GM19397 (cell line): ENCODE measurements at regions not wholly inside any gene's neighbourhood (a gene's known extent, or its start where the extent isn't known, plus 50 kb on each side); places are given as distances from the start of the nearest gene placed in this dataset.
"Not testable (repeated sequence)": the region's sequence is repeated elsewhere in the genome, so short reads cannot be mapped to it uniquely, and the experiment has no call there.

Experiments used
- ATAC-seq: cut with Tn5 transposase; IDR thresholded peaks from one replicate; pipeline ENCODE4 v1.9.1; 2021; ENCODE audit warnings: mild to moderate bottlenecking, moderate library complexity; ENCODE audit not compliant: unreplicated experiment

DNA sequence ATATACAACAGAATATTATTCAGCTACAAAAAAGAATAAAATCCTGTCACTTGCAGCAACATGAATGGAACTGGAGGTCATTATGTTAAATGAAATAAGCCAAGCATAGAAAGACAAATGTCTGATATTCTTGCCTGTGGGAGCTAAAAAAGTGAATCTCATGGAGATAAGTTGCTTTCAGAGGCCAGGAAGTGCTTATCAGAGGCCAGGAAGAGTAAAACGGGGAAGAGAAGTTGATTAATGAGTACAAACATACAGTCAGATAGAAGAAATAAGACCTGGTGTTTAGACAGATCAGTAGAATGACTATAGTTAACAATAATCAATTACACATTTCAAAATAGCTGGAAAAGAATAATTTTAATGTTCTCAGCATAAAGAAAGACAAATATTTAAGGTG is 54.4 kb upstream of the CPHXL start:
- no peak for ATAC-seq

DNA sequence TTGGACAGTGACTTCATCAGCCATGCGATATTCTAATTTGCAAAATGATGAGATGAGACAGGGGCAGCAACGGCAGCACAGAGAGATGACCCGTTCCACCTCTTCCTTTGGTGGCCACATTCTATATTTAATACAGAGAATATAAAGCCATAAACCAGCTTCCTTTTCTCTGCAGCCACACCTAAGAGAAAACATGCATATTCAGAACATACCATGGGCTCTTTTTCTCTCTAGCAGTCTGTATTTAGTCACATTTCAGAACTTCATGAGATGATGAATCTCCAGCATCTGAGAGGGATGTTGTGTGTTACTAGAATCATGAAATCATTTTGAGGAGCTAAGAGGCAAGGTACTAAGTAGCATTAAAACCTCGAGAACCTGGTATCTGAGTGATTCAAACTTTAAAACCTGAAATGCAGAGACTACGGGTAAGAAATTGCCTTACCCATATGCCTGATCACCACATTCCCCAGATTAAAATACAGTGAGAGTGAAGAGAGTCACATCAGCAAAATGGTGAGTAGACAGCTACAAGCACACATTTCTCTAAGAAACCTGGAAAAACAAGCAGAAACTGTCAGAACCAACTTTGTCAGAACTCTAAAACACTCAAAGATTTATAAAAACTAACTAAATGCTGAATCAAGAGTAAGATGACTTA is 55.5 kb upstream of the CPHXL start:
- ATAC-seq, result no peak

DNA sequence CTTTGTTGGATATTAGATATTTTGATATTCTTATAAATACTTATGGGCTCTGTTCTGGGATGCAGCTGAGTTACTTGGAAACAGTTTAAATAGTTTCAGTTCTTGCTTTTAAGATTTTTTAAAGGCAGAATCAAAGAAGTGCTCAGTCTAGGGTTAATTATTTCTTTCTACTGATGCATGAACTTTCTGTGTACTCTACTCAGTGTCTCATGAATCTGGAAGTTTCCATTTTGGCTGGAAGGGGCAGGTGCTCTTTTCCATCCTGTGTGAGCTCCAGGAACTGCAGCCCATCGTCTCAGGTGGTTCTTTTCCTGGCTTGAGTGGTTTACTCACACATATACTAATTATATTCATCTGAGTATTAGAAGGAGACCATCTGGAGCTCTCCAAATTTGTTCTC is 61.1 kb upstream of the CPHXL start:
- peak; percentile 48 for ATAC-seq

DNA sequence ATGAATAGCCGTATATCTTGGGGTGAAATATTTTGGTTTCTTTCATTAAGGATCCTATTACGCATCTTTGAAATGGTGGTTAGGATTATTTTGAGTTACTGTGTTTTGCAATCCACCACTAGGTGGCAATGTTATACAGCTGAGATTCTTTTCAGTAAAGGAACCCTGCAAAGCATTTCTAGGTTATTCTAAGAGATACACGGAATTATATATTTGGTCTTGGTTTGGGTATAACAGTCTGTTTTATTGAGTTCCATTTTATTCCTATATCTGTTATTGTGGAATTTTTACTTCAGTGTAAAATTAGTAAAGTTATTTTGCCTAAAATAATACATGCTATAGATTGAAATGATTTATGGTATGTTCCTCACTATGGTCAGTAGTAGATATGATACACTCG is 62.9 kb upstream of the CPHXL start:
- ATAC-seq, result no peak

DNA sequence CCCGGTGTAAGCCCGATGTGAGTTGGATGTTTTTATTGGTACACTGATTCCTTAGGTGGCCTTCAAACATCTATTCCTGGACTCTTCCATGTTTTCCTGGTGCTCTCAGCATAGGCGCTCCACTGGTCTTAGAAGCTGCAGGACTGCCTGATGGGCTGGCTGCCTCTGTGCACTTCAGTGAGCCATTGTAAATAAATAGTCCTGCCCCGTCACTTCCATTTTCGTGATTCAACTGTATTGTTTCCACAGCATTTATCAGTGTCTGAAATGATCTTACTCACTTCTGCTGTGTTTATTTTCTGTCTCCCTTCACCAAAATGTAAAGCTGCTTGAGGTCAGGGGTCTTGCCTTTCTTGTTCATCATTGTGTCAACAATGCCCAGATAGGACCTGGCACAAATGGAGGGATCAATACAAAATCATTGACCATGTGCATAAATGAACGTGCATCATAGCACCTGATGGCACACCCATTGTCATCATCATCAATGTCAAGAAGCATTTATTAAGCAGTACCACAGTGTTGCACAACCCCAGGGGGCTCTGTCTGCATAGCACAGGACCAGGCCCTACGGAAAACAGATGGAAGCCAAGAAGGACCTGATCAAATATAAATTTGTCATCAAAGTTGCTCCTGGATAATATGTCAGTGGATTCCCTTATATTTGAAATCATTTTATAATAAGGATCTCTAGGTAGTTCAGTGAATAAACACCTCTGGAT is 66.6 kb upstream of the CPHXL start:
- ATAC-seq, result no peak

DNA sequence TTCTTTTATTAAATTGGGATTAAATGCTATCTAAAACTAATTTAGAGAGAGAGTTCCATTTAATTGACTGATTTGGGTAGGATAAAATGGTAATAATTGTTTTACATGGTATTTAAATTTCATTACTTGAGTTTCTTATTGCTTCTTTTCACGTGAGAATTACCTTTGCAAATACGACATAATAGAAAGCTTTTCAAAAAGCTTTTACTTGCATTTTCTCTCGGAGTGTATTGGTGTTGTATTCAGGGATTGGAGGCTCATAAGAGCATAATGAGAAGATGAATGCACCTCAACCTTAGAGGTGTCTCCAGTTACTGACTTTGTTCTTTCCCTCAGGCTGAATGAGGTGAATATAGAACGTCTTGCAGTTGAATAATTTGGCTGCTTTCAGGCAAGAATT is 67.4 kb upstream of the CPHXL start:
- ATAC-seq, result no peak

DNA sequence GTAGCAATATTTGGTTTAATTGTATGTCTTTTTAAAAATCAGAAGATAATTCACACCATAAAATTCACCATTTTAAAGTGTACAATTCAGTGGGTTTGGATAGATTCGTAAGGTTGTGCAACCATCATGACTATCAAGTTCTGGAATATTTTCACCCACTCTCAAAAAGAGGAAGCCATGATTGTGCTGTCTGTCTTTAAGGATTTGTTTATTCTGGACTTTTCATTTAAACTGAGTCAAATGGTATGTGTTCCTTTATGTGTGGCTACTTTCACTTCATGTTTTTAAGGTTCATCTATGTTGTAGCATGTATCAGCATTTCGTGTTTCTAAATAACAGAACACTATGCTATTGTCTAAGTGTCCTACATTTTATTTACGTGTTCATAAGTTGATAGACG is 68.1 kb upstream of the CPHXL start:
- no peak for ATAC-seq

DNA sequence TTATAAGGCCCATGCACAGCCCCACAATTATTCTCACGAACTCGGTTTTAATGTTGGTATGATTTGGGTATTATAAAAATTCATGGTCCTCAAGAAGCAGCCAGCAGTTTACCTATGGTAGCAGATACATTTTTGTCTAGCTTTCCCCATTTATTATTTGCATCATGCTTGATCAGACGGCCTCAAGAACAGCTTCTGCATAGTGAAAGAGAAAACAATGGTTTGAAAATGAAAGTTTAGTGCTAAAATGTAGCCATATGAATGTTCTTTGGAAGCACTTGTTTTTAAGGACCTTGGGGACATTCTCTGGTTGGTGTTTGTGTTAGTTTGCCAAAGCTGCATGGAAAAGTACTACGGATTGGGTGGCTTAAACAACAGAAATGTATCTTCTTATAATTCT is 72.4 kb upstream of the CPHXL start:
- ATAC-seq, result no peak

DNA sequence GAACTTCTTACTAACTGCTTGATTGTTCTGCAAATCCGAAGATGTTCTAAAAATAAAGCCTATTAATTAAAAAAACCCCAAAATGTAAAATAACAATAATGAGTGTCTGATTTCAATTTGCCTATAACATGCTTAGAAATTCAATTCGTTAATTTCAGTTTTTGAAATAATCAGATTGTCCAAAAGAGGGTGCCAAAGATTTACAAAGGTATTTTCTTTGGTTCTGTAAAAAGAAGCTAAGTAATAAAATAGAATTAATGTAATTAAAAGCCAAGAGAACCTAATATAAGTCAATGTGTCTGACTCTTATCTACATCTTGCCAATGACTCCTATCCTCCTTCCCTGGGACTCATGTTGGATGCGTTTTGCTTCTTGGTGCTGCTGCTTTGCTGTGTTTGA is 75.0 kb upstream of the CPHXL start:
- ATAC-seq, result no peak

DNA sequence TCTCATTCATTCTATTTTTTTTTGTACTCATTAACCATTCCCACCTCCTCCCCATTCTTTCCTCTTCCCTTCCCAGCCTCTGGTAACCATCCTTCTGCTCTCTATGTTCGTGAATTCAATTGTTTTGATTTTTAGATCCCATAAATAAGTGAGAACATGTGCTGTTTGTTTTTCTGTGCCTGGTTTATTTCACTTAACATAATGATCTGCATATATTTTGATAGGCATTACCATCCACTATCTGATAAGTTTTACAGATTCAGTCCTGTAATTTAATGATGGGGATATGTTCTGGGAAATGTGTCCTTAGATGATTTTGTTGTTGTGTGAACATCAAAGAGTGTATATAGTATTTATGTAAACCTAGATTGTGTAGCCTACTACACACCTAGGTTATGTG is 77.5 kb upstream of the CPHXL start:
- ATAC-seq, result no peak

DNA sequence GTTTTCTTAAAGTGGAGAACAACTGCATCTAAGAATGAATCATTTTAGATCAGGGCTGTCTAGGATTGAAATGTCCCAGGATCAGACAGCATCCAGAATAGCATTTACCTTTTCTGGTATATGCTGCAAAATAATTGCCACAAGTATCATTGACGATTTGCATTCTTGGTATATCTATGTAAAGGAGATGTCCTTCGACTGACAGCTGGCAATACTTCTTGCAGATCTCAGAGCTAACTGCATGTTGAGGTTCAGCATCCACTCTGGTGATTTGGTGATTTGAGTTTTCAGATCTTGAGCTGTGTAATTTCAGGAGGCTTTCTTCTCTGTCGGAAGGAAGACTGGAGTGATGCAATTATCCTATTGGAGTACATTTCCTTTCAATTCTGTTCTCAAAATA is 78.1 kb upstream of the CPHXL start:
- ATAC-seq, result no peak

DNA sequence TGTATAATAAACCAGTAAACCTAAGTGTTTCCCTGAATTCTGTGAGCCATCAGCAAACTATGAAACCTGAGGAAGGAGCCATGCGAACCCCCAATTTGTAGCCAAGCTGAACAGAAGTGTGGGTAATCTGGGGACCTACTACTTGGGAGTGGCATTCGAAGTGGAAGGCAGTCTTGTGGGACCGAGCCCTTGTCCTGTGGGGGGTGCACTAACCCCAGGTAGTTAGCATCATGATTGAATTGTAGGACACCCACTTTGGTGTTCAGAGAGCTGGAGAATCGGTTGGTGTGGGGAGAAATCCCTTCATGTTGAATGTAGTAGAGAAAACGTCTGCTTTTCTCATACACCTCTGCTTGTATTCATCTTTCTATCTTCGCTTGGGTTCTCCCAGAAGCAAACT is 79.7 kb upstream of the CPHXL start:
- no peak for ATAC-seq

DNA sequence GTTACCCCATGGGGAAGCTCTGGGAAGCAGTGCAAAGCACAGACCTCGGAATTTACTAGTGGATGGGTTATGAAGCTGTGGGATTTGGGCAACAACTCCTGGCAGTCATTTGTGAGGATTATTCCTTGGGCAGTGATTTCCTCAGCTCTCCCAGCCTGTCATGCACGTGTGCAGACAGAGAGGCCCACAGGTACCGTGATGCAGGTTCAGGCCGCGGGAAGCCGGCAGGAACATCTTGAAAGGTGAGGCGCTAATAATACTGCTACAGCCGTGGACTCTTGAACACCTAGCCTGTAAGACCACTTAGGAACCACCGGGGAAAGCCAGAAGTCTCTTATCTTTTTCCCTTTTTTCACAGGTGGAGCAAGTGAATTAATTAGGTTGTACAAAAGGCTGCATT is 80.2 kb upstream of the CPHXL start:
- ATAC-seq, result no peak

DNA sequence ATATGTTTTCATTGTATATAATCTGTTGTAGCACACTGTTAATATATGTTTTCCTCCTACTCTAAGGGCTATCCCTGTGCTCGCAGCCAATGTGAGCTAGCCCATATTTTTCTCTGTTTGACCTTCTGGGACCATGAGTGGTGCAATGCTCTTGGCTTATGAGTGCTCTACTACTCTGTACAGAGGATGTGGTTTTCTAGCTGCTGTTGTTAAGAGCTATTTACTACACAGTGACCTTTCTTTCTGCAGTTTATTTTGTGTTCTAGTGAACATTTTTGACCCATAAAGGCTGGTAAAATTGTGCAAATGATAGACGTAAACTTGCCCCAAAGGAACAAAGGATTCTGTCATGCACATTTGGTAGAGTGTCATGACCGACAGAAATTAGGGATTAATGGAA is 84.1 kb upstream of the CPHXL start:
- ATAC-seq, result no peak

DNA sequence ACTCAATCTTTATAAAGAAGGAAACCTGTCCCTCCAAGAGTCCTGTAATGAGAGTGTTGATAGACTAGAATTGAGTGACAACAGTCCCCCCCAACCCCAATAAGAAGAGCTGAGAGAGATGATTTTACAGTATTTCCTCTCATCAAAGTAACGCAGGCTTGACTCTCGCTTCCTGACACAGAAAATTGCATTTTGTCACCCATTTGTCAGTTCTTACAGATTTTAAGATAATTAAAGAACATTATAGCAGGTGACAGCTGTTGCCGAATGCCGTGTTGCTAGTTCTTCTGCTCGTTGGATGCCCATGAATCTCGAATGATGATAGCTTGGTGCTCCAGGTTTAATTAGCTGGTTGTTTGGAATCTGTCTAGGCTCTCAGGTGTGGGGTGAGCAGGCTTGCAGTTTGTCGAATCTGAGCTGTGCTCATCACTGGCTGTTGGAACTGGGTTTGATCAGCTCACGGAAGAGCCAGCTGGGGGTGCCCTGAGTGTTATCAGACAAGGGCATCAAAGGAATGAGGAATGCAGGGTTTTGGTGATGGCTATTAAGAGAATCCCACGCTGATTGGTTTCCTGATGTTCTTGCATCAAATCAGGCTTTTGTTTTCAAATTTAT is 84.8 kb upstream of the CPHXL start:
- ATAC-seq, result no peak

DNA sequence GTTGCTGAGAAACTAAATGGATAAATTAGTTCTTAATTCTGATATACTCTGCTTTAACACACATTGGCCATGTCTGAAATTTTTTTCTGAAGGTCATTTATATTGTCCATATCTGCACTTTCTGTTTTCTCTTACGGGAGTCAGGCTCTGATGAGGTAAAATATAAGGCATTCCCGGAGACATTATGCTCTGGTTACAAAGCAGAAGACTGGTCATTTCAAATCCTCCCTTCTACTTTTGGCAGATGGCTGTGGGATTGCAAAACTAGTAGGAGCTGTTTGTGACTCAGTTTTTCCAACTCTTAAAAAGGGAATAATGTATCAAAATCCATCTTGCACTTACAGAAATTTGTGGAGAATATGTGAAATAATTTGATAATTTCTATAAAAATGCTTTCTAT is 92.2 kb upstream of the CPHXL start:
- no peak for ATAC-seq

DNA sequence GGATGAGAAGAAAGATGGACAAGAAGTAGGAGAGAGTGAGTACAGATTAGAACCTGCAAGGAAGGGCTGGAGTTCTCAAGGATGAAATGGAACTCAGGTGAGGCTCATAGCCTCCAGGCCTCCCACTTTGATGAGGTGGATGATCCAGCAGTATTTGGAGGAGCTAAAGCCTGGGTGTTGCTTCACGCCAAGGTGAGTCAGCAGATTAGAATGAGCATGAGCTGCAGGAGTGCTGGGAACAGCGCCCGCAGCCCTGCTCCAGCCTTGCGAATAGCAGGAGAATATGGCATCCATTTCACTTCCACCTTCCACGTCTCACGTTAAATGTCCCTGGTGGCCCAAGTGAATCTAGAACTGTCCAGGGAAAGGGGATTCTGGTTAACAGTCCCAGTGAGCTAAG is 94.4 kb upstream of the CPHXL start:
- ATAC-seq, result no peak

DNA sequence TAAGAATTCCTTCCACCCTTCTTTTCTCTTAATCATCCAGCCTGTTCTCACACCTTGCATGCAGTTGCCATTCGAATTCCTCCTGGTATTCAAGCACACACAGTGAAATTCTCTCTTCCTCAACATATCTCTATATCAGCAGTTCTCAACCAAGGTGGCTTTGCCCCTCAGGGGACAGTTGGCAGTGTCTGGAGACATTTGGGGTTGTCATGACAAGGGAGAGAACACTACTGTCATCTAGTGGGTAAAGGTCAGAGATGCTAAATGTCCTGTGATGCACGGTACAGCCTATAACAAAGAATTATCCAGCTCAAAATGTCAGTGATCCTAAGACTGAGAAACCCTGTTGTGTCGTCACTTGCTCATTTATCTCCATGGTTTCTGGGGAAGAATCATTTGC is 94.8 kb upstream of the CPHXL start:
- ATAC-seq, result no peak

DNA sequence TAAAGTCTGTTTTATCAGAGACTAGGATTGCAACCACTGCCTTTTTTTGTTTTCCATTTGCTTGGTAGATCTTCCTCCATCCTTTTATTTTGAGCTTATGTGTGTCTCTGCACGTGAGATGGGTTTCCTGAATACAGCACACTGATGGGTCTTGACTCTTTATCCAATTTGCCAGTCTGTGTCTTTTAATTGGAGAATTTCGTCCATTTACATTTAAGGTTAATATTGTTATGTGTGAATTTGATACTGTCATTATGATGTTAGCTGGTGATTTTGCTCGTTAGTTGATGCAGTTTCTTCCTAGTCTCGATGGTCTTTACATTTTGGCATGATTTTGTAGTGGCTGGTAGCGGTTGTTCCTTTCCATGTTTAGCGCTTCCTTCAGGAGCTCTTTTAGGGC is 99.5 kb upstream of the CPHXL start:
- ATAC-seq, result not testable (repeated sequence)

DNA sequence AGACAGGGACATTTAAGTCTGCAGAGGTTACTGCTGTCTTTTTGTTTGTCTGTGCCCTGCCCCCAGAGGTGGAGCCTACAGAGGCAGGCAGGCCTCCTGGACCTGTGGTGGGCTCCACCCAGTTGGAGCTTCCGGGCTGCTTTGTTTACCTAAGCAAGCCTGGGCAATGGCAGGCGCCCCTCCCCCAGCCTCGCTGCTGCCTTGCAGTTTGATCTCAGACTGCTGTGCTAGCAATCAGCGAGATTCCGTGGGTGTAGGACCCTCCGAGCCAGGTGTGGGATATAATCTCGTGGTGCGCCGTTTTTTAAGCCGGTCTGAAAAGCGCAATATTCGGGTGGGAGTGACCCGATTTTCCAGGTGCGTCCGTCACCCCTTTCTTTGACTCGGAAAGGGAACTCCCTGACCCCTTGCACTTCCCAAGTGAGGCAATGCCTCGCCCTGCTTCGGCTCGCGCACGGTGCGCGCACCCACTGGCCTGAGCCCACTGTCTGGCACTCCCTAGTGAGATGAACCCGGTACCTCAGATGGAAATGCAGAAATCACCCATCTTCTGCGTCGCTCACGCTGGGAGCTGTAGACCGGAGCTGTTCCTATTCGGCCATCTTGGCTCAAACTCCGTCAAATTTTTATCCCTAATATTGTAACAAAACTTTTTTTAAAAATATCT is 101.2 kb upstream of the CPHXL start:
- not testable (repeated sequence) for ATAC-seq

DNA sequence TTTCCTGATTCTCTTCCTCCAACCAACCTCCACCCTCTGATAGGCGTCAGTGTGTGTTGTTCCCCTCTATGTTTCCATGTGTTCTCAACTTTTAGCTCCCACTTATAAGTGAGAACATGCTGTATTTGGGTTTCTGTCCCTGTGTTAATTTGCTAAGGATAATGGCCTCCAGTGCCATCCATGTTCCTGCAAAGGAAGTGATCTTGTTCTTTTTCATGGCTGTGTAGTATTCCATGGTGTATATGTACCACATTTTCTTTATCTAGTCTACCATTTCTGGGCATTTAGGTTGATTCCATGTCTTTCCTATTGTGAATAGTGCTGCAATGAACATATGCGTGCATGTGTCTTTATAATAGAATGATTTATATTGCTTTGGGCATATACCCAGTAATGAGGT is 107.1 kb upstream of the CPHXL start:
- ATAC-seq, result not testable (repeated sequence)
